ENCODE measurements at regions not wholly inside any gene's neighbourhood (a gene's known extent, or its start where the extent isn't known, plus 50 kb on each side); places are given as distances from the start of the nearest gene placed in this dataset.

GRCh38 chr6:91664327-91664959, 1077.6 kb upstream of the MAP3K7 start:
- no peak overlapping the region for H3K27ac Mint-ChIP-seq
- no peaks in the 10 kb centered on the region for H3K23me2 ChIP-seq (ENCODE audit: insufficient read length, low read depth, low read length, poor library complexity, severe bottlenecking)
- no peak overlapping the region for H4K8ac ChIP-seq (replicated peaks; ENCODE audit: insufficient read length, low read depth, low read length)
- no peaks in the 10 kb centered on the region for H3K4me1 ChIP-seq (ENCODE audit: insufficient read depth, low read length)
- no peak for DNase-seq
- H3K4me3 Mint-ChIP-seq = no peak overlapping the region
- no peak overlapping the region for H3K18ac ChIP-seq (ENCODE audit: insufficient read length, low read depth, low read length)
- H3K9ac ChIP-seq (ENCODE audit: extremely low read depth, insufficient read length, low read length) = no peak overlapping the region
- H2BK120ac ChIP-seq (ENCODE audit: low read depth, low read length, poor library complexity, severe bottlenecking) = no peak overlapping the region
- H4K91ac ChIP-seq (ENCODE audit: insufficient read length, low read depth, low read length) = no peak overlapping the region
- no peak overlapping the region for H2BK20ac ChIP-seq (ENCODE audit: low read depth, low read length, poor library complexity, severe bottlenecking)
- no CpG with 5 or more reads among the region's 2 CpGs for WGBS (ENCODE audit: extremely low coverage, insufficient read length, low lambda C conversion rate)
- no peak overlapping the region for H2BK12ac ChIP-seq (ENCODE audit: insufficient read length, low read depth, low read length)
- H3K36me3 Mint-ChIP-seq (ENCODE audit: insufficient read depth in 1 of 3, low read depth in 3 of 3) = peaks cover 0 to 14% (median 0%) of the 10 kb centered on the region in 3 experiments; a peak in 1 of 7 replicates
- H2AFZ ChIP-seq (ENCODE audit: low read length) = no peak overlapping the region
- H3K9me3 ChIP-seq (ENCODE audit: control insufficient read depth, low read depth, low read length) = no peaks in the 10 kb centered on the region
- H3K27ac ChIP-seq (ENCODE audit: insufficient read length, low read depth, low read length) = no peak overlapping the region
- no peaks in the 10 kb centered on the region for H3K27me3 ChIP-seq (ENCODE audit: insufficient read depth, low read length)
- no peak overlapping the region for H3K4me2 ChIP-seq (ENCODE audit: insufficient read depth, insufficient read length, low read length)
- H3K14ac ChIP-seq (ENCODE audit: insufficient read depth, low read length) = no peak overlapping the region
- no peak overlapping the region for H4K5ac ChIP-seq (ENCODE audit: insufficient read length, low read depth, low read length)
- H3K56ac ChIP-seq (ENCODE audit: insufficient read length, low read depth, low read length) = no peak overlapping the region
- TF ChIP-seq CTCF (conservative IDR thresholded peaks at IDR 0.05) = no peak
- no peaks in the 10 kb centered on the region for H3K79me2 ChIP-seq (ENCODE audit: insufficient read depth, low read length)
- H3K79me1 ChIP-seq (ENCODE audit: insufficient read depth, low read depth, low read length, poor library complexity, severe bottlenecking) = no peaks in the 10 kb centered on the region
- no peak overlapping the region for H2AK5ac ChIP-seq (ENCODE audit: insufficient read length, low read length)
- no peak overlapping the region for H3K4ac ChIP-seq (ENCODE audit: low read depth, low read length)
- H2BK15ac ChIP-seq (ENCODE audit: low read depth, low read length) = no peak overlapping the region
- H3K23ac ChIP-seq (ENCODE audit: insufficient read length, low read depth, low read length) = no peak overlapping the region
- no peaks in the 10 kb centered on the region for H3K27me3 Mint-ChIP-seq (ENCODE audit: low read depth)
- no peak overlapping the region for H3T11ph ChIP-seq (ENCODE audit: low read length)
- H2BK5ac ChIP-seq (ENCODE audit: insufficient read length, low read length) = no peak overlapping the region
- H3K9me3 Mint-ChIP-seq = peaks cover 0 to 6% of the 10 kb centered on the region in 2 experiments; a peak in 2 of 5 replicates
- H4K20me1 ChIP-seq (ENCODE audit: control insufficient read depth, insufficient read depth, insufficient read length) = no peaks in the 10 kb centered on the region
- no peaks in the 10 kb centered on the region; a peak in 1 of 4 replicates for H3K4me1 Mint-ChIP-seq

Data from H9 (cell line).